ENCODE measurements at regions not wholly inside any gene's neighbourhood (a gene's known extent, or its start where the extent isn't known, plus 50 kb on each side); places are given as distances from the start of the nearest gene placed in this dataset.

DNA sequence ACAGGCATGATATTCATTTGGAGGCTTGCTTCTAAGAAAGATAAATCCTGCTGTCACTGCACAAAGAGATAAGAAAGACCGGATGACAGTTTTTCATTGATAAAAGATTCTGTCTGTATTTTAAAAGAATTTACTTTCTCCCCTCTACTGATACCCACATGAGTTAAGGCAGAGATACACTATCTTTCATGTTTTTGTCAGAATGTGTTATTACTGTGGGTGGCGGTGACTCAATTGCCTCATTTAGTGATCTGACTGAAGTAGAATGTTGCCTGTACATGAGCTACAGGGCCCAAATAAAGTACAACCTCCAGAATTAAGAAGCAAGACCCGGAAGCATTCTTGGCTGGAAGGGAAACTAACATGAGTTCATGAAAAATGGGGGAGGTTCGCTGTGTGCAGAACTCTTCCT is 480.0 kb downstream of the SLC4A3 start (continued):
- no peak for TF ChIP-seq FOXP1 (CRISPR knock-in tag; IDR thresholded peaks at IDR 0.05)
- TF ChIP-seq RFX7 (CRISPR knock-in tag; IDR thresholded peaks at IDR 0.05): no peak
- no peak for TF ChIP-seq SETDB1 (IDR thresholded peaks at IDR 0.05; ENCODE audit: low read length)
- no peak for TF ChIP-seq RBFOX2 (IDR thresholded peaks at IDR 0.05; ENCODE audit: low read depth, low read length)
- TF ChIP-seq CBFA2T3 (IDR thresholded peaks at IDR 0.05): peak; percentile 68
- TF ChIP-seq CHCHD3 (CRISPR knock-in tag; IDR thresholded peaks at IDR 0.05): no peak

GRCh38 chr2:220114443-220114842 is 487.0 kb downstream of the SLC4A3 start:
- ChIA-PET POLR2A (no interaction called here), CTCF (ENCODE audit: low intra/inter-chr PET ratio) (no interaction called here)
- no peaks in the 10 kb centered on the region for H3K4me1 ChIP-seq (replicated peaks in 1 of 2; ENCODE audit: control insufficient read depth in 2 of 2, insufficient read depth in 2 of 2, low read length in 2 of 2)
- no peaks in the 10 kb centered on the region for H3K9me1 ChIP-seq (ENCODE audit: control insufficient read depth, insufficient read depth, low read length)
- no peak overlapping the region for H3K4me2 ChIP-seq (ENCODE audit: insufficient read depth, low read length)
- H3K27me3 ChIP-seq (ENCODE audit: control insufficient read depth in 2 of 2, insufficient read depth in 2 of 2, low read length in 2 of 2): no peaks in the 10 kb centered on the region; a peak in 1 of 5 replicates
- H2AFZ ChIP-seq (ENCODE audit: low read depth, low read length): no peak overlapping the region
- no peaks in the 10 kb centered on the region for H3K79me2 ChIP-seq (ENCODE audit: control insufficient read depth, insufficient read depth, low read length)
- no TSS peak for BruUV-seq (replicated peaks)
- no peaks in the 10 kb centered on the region for H3K9me3 ChIP-seq (replicated peaks; ENCODE audit: control insufficient read depth, insufficient read depth, low read depth, low read length)
- in situ Hi-C loops (cut with MboI) (no loop called here), intact Hi-C loops (cut with micrococcal nuclease) (no loop called here)
- DNase-seq (ENCODE audit: extremely low read depth in 1 of 4, low spot score in 3 of 4) (no peak), FAIRE-seq (no peak), ATAC-seq (no peak)
- no peak for TF ChIP-seq MEF2A (IDR thresholded peaks at IDR 0.05; ENCODE audit: control insufficient read depth, low read depth, low read length)
- no peak for TF ChIP-seq HMG20A (CRISPR knock-in tag; conservative IDR thresholded peaks at IDR 0.05)
- no peak for TF ChIP-seq CBFA2T3 (IDR thresholded peaks at IDR 0.05)
- no peak for TF ChIP-seq ZNF197 (CRISPR knock-in tag; IDR thresholded peaks at IDR 0.05; ENCODE audit: low read depth)
- TF ChIP-seq ZBTB8A (IDR thresholded peaks at IDR 0.05; ENCODE audit: partially characterized antibody): no peak
- no peak for TF ChIP-seq SMAD3 (CRISPR knock-in tag; conservative IDR thresholded peaks at IDR 0.05)
- no peak for TF ChIP-seq MNT (conservative IDR thresholded peaks at IDR 0.05)
- no peak for TF ChIP-seq TRIM28 (IDR thresholded peaks at IDR 0.05)
- TF ChIP-seq CLOCK (CRISPR knock-in tag; IDR thresholded peaks at IDR 0.05; ENCODE audit: borderline replicate concordance): no peak
- TF ChIP-seq MLLT1 (IDR thresholded peaks at IDR 0.05): no peak
- no peak for TF ChIP-seq CTBP1 (IDR thresholded peaks at IDR 0.05; ENCODE audit: borderline replicate concordance)
- no peak for TF ChIP-seq NCOA6 (IDR thresholded peaks at IDR 0.05)
- TF ChIP-seq MBD2 (IDR thresholded peaks at IDR 0.05; ENCODE audit: borderline replicate concordance, low read depth): no peak
- TF ChIP-seq MCM3 (IDR thresholded peaks at IDR 0.05): no peak
- WGBS (ENCODE audit: insufficient coverage, low coverage, missing lambda C conversion rate): 0% methylated on average over 1 of the region's 1 CpG
- H3K27ac ChIP-seq (ENCODE audit: extremely low read depth, low read depth, low read length): no peak overlapping the region
- no peaks in the 10 kb centered on the region for H3K36me3 ChIP-seq (ENCODE audit: control insufficient read depth, insufficient read depth, low read length)
- no peak overlapping the region for H3K4me3 ChIP-seq
- H4K20me1 ChIP-seq (replicated peaks; ENCODE audit: control insufficient read depth, insufficient read depth, low read length): no peaks in the 10 kb centered on the region
- no peak overlapping the region for H3K9ac ChIP-seq (ENCODE audit: insufficient read depth in 1 of 2, low read depth in 2 of 2, low read length in 2 of 2)

Data from K562 (cell line).